Fibroblast of the aortic adventitia (primary cell): ENCODE measurements at regions not wholly inside any gene's neighbourhood (a gene's known extent, or its start where the extent isn't known, plus 50 kb on each side); places are given as distances from the start of the nearest gene placed in this dataset.

Source experiments
- DNase-seq: peaks from one replicate; pipeline ENCODE4 v3.0.0-alpha.2; 2010; ENCODE audit warnings: low read depth
- H3K4me3 ChIP-seq: 2 replicates; pipeline ENCODE4 v1.5.1; 2011; ENCODE audit warnings: low read depth, mild to moderate bottlenecking, control low read depth, low read length, moderate library complexity
- TF ChIP-seq, protein P1 (sequence below): IDR thresholded peaks from 2 replicates; pipeline ENCODE4 v1.5.1; 2011; ENCODE audit warnings: mild to moderate bottlenecking, low read length, control low read depth, inconsistent platforms; ENCODE audit not compliant: insufficient read depth

DNA sequence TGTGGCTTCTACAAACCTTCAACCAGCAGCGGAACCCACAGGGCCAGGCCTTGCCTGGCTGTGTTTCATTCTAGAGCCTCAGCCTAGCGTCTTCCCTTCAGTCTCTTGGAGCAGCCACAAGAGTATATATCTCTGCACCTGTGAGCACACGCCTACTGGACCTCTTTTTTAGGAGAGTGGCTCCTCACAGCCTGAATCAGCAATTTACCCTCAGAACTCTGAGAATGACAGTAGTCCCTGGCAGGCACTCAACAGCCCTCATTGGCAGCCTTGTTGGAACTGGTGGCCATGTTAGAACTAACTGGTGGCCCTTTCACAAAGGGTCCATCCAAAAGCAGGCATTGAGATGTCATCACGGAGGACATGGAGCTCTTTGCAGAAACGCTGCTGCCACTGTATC, 138.9 kb downstream of the BCOR start:
- no peak for DNase-seq
- no peak overlapping the region for H3K4me3 ChIP-seq
- TF ChIP-seq, protein P1, sequence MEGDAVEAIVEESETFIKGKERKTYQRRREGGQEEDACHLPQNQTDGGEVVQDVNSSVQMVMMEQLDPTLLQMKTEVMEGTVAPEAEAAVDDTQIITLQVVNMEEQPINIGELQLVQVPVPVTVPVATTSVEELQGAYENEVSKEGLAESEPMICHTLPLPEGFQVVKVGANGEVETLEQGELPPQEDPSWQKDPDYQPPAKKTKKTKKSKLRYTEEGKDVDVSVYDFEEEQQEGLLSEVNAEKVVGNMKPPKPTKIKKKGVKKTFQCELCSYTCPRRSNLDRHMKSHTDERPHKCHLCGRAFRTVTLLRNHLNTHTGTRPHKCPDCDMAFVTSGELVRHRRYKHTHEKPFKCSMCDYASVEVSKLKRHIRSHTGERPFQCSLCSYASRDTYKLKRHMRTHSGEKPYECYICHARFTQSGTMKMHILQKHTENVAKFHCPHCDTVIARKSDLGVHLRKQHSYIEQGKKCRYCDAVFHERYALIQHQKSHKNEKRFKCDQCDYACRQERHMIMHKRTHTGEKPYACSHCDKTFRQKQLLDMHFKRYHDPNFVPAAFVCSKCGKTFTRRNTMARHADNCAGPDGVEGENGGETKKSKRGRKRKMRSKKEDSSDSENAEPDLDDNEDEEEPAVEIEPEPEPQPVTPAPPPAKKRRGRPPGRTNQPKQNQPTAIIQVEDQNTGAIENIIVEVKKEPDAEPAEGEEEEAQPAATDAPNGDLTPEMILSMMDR = no peak

DNA sequence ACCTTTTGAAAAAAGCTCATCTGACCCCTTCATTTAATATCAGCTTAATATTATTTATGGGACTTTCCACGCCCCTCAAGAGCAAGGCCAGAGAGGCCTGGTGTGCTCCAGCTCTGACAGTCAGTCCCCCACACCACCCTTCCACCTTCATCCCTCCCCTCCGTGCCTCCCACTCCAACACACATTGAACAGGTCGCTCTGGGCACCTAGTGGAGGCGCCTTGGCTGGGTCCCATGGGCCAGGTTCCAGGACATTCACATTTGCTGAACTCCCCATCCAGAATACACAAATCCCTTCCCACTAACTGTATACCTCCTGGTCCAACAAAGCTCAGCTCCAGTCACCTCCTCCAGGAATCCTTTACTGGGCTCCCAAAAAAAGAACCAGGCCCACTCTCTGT, 137.5 kb downstream of the BCOR start:
- DNase-seq = no peak
- TF ChIP-seq, protein P1 = no peak
- H3K4me3 ChIP-seq = no peak overlapping the region

DNA sequence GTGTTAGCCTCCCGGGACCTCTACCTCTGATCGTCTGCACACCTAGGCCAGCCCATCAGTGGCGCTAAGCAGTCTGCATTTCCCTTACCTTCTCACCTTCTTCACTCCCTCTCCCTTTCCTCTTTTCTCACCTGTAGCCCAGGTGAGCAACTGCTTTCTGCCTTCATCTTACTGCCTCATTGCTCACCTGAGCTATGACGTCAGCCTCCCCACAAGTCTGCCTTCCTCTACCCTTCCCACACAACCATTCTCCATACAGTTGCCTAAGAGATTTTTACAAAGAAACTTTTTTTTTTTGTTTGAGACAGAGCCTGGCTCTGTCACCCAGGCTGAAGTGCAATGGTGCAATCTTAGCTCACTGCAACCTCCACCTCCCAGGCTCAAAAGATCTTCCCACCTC, 136.3 kb downstream of the BCOR start:
- DNase-seq = no peak
- TF ChIP-seq, protein P1 = no peak
- no peak overlapping the region for H3K4me3 ChIP-seq

DNA sequence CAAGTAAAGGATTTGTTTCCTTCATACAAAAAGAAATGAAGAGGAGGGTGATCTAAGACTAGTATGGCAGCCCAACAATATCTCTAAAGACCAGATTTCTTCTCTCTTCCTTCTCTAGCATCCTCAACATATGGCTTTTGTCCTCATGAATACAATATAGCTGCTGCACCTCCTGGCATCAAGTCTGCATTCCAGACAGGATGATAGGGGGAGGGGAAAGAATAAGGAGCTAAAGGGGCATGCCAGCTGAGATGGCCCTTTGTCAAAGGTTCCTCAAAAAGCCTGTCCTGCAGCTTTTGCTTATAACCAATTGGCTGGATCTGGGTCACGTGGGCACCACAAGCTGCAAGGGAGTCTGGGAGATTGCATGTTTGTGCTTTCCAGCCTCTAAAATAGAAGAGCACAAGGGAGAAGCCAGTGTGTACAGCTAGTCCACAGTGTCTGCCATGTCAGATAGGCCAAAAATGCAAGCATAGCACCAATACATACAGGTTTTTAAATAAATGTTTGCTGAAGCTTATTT, 132.6 kb downstream of the BCOR start:
- H3K4me3 ChIP-seq = no peak overlapping the region
- TF ChIP-seq, protein P1 = no peak
- no peak for DNase-seq

DNA sequence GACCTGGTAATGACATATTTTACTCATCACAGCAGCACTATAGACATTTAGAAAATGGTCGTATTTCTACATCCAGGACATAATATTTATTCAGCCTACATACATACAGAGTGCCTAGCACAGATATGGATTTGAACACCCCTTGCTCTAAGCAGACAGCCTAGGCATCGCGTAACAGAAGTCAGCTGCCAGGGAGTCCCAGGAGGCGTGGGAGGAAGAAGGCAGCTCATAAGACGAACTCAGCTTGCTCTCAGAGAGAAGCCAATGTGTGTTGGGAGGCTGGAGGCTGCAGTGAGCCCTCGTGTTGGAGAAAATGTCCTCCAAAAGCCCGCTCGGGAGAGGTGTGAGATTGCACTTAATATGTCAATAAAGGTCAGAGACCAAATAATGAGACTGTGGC, 131.6 kb downstream of the BCOR start:
- no peak for DNase-seq
- H3K4me3 ChIP-seq = no peak overlapping the region
- TF ChIP-seq, protein P1 = no peak

DNA sequence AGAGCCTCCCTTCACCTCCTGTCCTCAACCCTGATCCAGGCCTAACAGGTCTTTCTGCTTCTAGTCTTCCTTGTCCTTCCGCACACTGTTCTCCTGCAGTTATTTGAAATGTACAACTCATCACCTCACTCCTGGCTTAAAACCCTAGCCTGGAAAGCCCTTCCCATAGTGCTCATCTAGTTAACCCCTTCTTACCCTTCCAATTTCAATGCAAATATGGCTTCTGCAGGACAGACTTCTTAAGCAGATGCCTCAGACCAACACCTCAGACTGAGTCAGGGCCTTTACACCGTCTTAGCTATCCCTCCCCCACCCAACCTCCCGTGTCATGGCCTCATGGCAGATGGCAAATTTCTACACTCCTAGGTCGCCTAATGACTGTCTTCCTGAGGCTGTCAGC, 130.4 kb downstream of the BCOR start:
- no peak overlapping the region for H3K4me3 ChIP-seq
- no peak for DNase-seq
- TF ChIP-seq, protein P1 = no peak

DNA sequence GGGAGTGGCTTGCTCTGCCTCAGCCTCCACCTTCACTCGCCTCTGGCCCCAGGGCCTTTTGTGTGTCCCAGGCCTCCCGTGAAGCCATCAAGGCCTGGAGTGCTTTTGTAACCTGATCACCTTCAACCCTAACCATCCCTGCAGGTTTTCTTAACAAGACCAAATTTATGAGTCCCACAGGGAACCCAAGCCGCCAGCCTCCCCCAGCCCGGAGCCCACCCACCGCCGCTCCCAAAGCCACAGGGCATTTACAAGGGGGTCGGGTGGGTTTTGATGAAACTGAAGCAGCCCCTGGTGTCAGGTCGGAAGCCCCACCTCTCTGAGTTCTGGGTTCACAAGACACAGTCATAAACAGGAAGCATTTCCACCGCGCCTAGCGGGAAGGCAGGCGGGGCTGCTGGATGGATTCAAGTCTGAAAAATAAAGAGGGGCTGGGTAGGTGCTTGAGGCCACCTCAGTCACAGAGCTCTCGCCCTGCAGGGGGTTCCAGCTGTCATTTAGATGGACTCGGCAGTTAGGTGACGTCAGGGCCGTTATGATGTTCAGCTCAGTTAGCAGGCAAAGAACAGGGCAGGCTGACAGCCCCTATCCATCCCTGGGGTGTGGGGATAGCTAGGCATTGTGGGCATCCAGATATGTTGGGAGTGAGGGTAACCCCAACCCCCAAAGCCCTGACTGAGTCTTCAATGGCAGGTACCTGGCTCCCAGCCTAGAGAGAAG, 128.5 kb downstream of the BCOR start:
- no peak for DNase-seq
- TF ChIP-seq, protein P1 = no peak
- no peak overlapping the region for H3K4me3 ChIP-seq
